Right lobe of liver (tissue), 4 donors: ENCODE measurements at regions not wholly inside any gene's neighbourhood (a gene's known extent, or its start where the extent isn't known, plus 50 kb on each side); places are given as distances from the start of the nearest gene placed in this dataset.

ENCODE experiments used
- CTCF ChIP-seq, 4 donors: fragments of 200-600 bp in 3 of 4; fragments of 450-650 bp in 1 of 4; IDR thresholded peaks; one replicate each; pipeline versions ENCODE4 v1.5.1 to v1.8.0; 2016 to 2022; ENCODE audit warnings: antibody characterized with exemption in 4 of 4, mild to moderate bottlenecking in 2 of 4
- POLR2A ChIP-seq: fragments of 450-650 bp; IDR thresholded peaks from one replicate; pipeline ENCODE4 v1.6.1; 2017; ENCODE audit warnings: antibody characterized with exemption, mild to moderate bottlenecking
- donor health status: DM: no; HTN: no; CAD: no.
- donor health status: DM: no; HTN: no; CAD: no.
- donor health status: DM: no; HTN: yes; CAD: no.

DNA sequence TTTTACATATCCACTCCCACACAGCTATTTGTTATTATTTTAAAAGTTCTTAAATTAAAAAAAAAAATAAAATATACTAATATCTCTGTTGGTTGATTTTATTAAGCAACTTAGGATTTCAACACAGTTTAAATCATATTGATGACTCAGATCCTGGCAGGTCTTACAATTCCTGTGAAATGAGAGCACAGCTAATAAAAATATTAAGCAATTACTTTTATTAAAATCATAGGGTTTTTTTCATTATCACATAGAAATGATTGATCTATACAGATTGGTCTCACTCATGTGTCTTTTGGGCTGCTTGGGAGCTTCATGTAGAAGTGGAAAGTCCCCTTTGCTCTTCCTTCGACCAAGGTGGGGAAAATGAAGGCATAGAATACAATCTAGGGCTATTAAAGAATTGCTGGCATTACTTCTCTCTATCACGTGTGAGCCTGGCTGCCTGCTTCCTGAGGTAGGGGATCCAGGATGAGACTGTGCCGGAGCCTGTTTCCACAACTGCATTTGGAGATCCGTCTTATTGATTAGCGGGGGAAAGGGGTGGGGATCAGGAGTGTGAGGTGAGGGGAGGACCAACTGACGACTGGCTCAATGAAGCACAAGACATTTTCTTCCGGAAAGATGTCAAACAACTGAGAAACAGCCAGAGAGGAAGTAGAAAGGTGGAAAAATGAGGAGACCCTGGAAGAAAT lies 858.0 kb downstream of the USP25 start:
- TF ChIP-seq POLR2A = no peak
- TF ChIP-seq CTCF (IDR thresholded peaks at IDR 0.05) = no peak
